GM12875 (cell line): ENCODE measurements at regions not wholly inside any gene's neighbourhood (a gene's known extent, or its start where the extent isn't known, plus 50 kb on each side); places are given as distances from the start of the nearest gene placed in this dataset.

Source experiments
- H3K4me3 ChIP-seq: one replicate; pipeline ENCODE4 v1.5.1; 2011; ENCODE audit warnings: low read depth, low read length, control low read depth
- TF ChIP-seq, protein P1 (sequence below): IDR thresholded peaks from 2 replicates; pipeline ENCODE4 v1.5.1; 2011; ENCODE audit warnings: low read depth, mild to moderate bottlenecking, control low read depth, inconsistent platforms, low read length, moderate library complexity, borderline replicate concordance; ENCODE audit not compliant: insufficient read depth

DNA sequence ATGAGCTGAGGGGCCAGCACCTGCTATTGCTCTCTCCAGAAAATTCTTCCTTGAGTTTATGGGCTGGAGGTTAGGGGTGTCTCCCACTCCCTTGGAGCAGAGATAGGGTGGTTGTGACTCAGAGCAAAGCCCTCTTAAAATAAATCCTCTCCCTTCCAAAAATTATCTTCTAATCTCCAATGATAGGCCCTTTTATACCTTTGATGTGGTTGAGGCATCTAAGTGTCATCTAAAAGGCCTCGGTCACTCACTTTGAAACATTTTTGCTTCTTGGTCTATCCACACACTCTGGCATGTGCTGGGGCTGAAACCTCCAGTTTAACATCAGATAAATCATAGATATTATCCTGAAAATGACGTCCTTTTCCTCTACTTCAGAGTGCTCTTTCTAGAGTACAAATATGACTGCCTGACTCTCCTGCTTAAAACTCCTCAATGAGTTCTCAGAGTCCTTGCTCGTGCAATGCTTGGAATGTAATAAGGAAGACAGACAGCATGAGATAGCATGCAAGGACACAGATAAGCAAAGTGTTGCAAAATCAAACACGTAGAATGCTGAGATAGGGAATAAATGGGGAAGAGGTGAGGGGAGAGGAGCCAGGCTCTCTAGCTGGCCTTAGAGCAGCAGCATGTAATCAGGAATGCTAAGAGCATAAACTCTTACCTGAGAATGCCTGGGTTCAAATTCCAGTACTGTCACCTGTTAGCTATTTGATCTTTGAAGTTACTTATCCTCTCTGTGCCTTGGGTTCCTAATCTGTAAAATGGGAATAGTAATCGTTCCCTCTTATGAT, 374.1 kb upstream of the CITED2 start:
- TF ChIP-seq, protein P1, sequence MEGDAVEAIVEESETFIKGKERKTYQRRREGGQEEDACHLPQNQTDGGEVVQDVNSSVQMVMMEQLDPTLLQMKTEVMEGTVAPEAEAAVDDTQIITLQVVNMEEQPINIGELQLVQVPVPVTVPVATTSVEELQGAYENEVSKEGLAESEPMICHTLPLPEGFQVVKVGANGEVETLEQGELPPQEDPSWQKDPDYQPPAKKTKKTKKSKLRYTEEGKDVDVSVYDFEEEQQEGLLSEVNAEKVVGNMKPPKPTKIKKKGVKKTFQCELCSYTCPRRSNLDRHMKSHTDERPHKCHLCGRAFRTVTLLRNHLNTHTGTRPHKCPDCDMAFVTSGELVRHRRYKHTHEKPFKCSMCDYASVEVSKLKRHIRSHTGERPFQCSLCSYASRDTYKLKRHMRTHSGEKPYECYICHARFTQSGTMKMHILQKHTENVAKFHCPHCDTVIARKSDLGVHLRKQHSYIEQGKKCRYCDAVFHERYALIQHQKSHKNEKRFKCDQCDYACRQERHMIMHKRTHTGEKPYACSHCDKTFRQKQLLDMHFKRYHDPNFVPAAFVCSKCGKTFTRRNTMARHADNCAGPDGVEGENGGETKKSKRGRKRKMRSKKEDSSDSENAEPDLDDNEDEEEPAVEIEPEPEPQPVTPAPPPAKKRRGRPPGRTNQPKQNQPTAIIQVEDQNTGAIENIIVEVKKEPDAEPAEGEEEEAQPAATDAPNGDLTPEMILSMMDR, result no peak
- no peak overlapping the region for H3K4me3 ChIP-seq

DNA sequence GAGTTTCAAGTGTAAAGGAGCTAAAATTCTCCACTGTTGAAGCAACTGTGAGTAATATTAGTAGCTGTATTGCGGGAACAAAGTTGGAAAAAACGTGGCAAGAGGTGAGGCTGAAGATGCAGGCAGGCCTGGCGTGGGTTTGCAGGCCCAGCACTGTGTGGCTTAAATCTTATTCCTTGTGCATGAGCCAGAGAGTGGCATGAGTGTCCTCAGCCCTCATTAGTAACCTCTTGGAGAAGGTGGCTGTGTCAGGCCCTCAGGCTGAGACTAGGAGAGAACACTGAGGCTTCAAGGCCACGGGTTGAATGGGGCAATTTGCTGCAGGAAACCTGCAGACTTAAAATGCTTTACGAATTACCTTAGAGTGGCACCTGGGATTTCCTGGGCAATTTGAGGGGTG, 372.7 kb upstream of the CITED2 start:
- TF ChIP-seq, protein P1, result no peak
- H3K4me3 ChIP-seq, result no peak overlapping the region

DNA sequence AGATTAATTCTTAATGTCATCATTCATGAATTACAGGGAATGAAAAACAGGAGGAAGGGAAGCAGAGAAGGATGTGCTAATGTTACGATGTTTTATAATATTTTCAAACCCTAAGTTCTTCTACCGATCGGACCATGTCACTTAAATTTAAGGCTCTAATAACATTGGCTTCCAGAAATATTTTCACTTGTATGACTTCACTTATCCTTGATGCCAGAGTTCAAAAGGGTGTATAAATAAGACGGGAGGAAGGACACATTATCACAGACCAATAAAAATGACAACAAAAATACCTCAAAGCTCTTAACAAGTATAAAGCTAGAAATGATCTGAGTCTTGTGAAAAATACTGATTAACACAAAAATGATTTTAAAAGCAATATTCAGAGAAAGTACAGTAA, 370.4 kb upstream of the CITED2 start:
- no peak overlapping the region for H3K4me3 ChIP-seq
- TF ChIP-seq, protein P1, result no peak

DNA sequence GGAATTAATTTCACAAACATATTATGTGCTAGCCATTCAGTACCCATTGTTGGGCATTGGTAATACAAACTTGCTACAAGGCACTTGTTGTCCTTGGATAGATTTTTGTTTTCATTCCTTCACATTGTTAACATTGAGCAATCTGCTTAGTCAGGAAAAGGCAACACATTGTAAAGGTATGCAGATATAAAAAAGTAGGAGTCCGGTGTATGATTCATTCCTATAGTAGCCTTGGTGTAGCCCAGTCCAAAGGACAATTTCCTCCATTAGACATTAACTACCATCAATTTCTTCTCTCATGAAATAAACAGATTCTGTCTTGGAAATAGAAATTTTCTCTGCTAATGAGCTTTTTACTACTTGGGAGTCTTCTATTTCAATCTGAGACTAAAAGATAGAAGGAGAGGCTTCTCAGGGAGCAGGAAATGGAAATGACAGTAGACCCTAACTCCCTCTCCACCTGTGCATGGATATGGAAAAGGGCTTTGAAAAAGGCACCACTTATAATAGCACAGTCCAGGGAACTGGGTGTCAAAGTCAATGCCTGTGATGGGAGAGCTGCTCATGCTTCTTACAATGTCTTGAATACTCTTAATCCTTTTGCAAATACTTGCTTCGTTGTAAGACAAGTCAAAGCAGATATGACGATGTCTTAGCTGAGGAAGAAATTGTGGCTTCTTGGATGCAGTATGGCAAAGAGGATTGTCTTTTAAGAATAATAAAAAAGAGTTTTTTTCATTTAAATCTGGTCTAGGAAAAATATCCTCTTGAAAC, 369.4 kb upstream of the CITED2 start:
- TF ChIP-seq, protein P1, result no peak

DNA sequence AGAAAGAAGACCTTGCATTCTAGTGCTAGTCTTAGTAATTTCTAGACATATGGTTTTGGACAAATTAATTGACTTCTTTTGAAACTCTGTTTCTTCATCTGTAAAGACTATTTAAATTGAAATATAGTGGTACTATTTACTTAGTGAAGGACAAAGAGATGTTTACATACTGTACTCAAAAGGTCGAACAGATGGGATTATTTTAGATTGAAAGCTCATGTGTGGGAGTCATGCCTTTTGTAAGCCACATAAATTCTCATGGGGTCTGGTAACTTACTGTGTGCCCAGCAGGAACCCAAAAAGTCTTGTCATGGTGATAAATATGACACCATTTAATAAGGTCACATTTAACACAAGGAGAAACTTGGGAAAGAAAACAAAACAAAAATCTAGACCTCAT, 368.2 kb upstream of the CITED2 start:
- TF ChIP-seq, protein P1, result no peak
- H3K4me3 ChIP-seq, result no peak overlapping the region

More for the DNA sequence above, 369.4 kb upstream of the CITED2 start:
- H3K4me3 ChIP-seq, result no peak overlapping the region

DNA sequence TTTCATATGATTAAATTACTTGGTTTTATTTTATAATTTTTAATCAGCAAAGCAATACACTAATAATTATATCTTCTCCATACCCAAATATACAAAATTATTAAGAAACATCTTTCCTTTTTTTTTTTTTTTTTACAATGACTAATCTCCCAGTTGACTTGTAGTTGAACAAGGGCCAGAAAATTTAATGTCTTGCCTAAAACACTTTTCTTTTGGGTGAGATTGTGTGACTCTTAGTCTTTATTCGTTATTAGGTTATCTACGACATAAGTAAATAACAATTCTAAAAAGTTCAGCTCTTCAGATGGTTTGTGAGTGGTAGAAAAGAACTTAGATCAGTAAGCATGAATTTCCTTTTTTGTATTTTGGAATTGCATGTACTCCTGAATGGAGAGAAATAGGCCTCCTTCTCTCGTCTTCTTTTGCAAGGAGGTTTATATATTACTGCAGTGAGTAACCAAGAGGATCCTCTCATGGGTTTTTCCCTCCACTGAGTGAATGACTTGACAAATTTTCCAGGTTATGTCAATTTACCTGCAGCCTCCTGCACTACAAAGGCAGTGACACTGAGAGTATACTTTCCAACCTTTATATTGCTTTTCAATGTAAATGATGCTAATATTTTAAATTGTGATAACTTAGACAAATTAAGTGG, 364.5 kb upstream of the CITED2 start:
- TF ChIP-seq, protein P1, result no peak
- H3K4me3 ChIP-seq, result no peak overlapping the region
